PC-9 (cell line): ENCODE measurements at regions not wholly inside any gene's neighbourhood (a gene's known extent, or its start where the extent isn't known, plus 50 kb on each side); places are given as distances from the start of the nearest gene placed in this dataset.

Source experiments
- BruUV-seq: library from RNA; stranded (reverse); fragments of 400-500 nt; replicated peaks from 2 replicates; lab custom pipeline; 2021; lab: Mats Ljungman, UMichigan
- CTCF ChIA-PET: fragments of 300-600 bp; sonication (Branson Sonifier 250); formaldehyde crosslinking; loops from one replicate; lab custom pipeline; 2022; ENCODE audit warnings: antibody characterized with exemption; lab: Charles Lee
- POLR2A ChIA-PET: fragments of 300-600 bp; sonication (Branson Sonifier 250); formaldehyde crosslinking; loops from one replicate; lab custom pipeline; 2022; ENCODE audit warnings: antibody characterized with exemption; ENCODE audit not compliant: unreplicated experiment; lab: Charles Lee
- DNase-seq, 2 experiments: peaks; one replicate each; pipeline versions ENCODE4 v3.0.0 to v3.0.0-alpha.2; 2015 to 2022; ENCODE audit warnings: mixed read lengths in 1 of 2
- H2AFZ ChIP-seq: fragments of 200-600 bp; sonication (generic); 2 replicates; pipeline ENCODE4 v1.8.1; 2017; ENCODE audit warnings: antibody characterized with exemption
- H3F3A ChIP-seq: fragments of 200-600 bp; sonication (generic); 2 replicates; pipeline ENCODE4 v1.8.1; 2017; ENCODE audit warnings: antibody characterized with exemption, mild to moderate bottlenecking, low read depth; ENCODE audit not compliant: insufficient read depth
- H3K27ac ChIP-seq: fragments of 200-600 bp; sonication (generic); 2 replicates; pipeline ENCODE4 v1.6.1; 2016; ENCODE audit warnings: mixed run types
- H3K27me3 ChIP-seq: fragments of 200-600 bp; sonication (generic); 2 replicates; pipeline ENCODE4 v1.6.1; 2016; ENCODE audit warnings: low read depth, mixed run types; ENCODE audit not compliant: insufficient read depth
- H3K36me3 ChIP-seq: fragments of 200-600 bp; sonication (generic); 2 replicates; pipeline ENCODE4 v1.6.1; 2016; ENCODE audit warnings: low read depth, mixed run types
- H3K4me1 ChIP-seq: fragments of 200-600 bp; sonication (generic); replicated peaks from 2 replicates; pipeline ENCODE4 v1.6.1; 2016; ENCODE audit warnings: mixed run types; ENCODE audit not compliant: insufficient read depth
- H3K4me2 ChIP-seq: fragments of 200-600 bp; sonication (generic); 2 replicates; pipeline ENCODE4 v1.6.1; 2017; ENCODE audit warnings: mixed run types
- H3K4me3 ChIP-seq: fragments of 200-600 bp; sonication (generic); 2 replicates; pipeline ENCODE4 v1.6.1; 2016; ENCODE audit warnings: mixed run types
- H3K79me2 ChIP-seq: fragments of 200-600 bp; sonication (generic); 2 replicates; pipeline ENCODE4 v1.6.1; 2017; ENCODE audit warnings: low read depth, mixed run types
- H3K9me2 ChIP-seq: fragments of 200-600 bp; sonication (generic); 2 replicates; pipeline ENCODE4 v1.8.1; 2017; ENCODE audit warnings: mild to moderate bottlenecking; ENCODE audit not compliant: insufficient read depth
- H3K9me3 ChIP-seq: fragments of 200-600 bp; sonication (generic); 2 replicates; pipeline ENCODE4 v1.8.1; 2016; ENCODE audit warnings: low read depth; ENCODE audit not compliant: insufficient read depth
- H4K20me1 ChIP-seq: fragments of 200-600 bp; sonication (generic); 2 replicates; pipeline ENCODE4 v1.8.1; 2017; ENCODE audit not compliant: insufficient read depth
- EZH2 ChIP-seq: fragments of 200-600 bp; sonication (generic); IDR thresholded peaks from 2 replicates; pipeline ENCODE4 v1.8.0; 2017; ENCODE audit warnings: antibody characterized with exemption, low read depth
- intact Hi-C: fragments of 100-400 bp; cut with micrococcal nuclease; formaldehyde crosslinking; loops from one replicate; pipeline ENCODE4 v1.10.0; 2022; ENCODE audit not compliant: unreplicated experiment
- TF ChIP-seq, protein P1 (sequence below): fragments of 200-600 bp; sonication (generic); conservative IDR thresholded peaks from 2 replicates; pipeline ENCODE4 v1.6.1; 2017; ENCODE audit warnings: mixed run types, antibody characterized with exemption, mild to moderate bottlenecking, moderate library complexity

DNA sequence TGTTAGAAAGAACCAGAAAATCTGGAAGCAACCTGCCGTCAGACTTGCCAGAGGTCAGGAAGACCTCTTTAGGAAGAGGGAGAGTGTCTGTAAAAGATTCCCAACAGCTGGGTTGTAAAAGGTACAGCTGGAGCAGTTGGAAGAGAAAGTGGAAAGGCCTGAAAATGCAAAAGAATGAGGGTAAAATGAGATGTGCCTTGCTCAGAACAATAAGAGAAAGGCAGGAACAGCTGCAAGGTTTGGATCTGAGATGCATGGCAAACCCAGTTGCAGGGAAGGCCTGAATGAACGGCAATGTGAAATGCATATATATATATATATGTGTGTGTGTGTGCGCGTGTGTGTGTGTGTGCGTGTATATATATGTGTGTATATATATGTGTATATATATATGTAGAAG, 88.1 kb downstream of the ZIC1 start:
- Histone ChIP-seq H3K4me1 (no peaks in the 10 kb centered on the region), H2AFZ (no peak overlapping the region), H3K9me2 (no peaks in the 10 kb centered on the region), H3K79me2 (no peaks in the 10 kb centered on the region), H3K36me3 (no peaks in the 10 kb centered on the region), H3K4me3 (no peak overlapping the region), H3K4me2 (no peak overlapping the region), H3K9me3 (no peaks in the 10 kb centered on the region), H3F3A (no peaks in the 10 kb centered on the region), H3K27me3 (no peaks in the 10 kb centered on the region), H3K27ac (no peak overlapping the region), H4K20me1 (no peaks in the 10 kb centered on the region)
- TF ChIP-seq, protein P1, sequence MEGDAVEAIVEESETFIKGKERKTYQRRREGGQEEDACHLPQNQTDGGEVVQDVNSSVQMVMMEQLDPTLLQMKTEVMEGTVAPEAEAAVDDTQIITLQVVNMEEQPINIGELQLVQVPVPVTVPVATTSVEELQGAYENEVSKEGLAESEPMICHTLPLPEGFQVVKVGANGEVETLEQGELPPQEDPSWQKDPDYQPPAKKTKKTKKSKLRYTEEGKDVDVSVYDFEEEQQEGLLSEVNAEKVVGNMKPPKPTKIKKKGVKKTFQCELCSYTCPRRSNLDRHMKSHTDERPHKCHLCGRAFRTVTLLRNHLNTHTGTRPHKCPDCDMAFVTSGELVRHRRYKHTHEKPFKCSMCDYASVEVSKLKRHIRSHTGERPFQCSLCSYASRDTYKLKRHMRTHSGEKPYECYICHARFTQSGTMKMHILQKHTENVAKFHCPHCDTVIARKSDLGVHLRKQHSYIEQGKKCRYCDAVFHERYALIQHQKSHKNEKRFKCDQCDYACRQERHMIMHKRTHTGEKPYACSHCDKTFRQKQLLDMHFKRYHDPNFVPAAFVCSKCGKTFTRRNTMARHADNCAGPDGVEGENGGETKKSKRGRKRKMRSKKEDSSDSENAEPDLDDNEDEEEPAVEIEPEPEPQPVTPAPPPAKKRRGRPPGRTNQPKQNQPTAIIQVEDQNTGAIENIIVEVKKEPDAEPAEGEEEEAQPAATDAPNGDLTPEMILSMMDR = no peak
- no peak for TF ChIP-seq EZH2
- no TSS peak for BruUV-seq
- POLR2A ChIA-PET = no interaction called here
- DNase-seq = no peak
- intact Hi-C loops = no loop called here
- CTCF ChIA-PET = no interaction called here

DNA sequence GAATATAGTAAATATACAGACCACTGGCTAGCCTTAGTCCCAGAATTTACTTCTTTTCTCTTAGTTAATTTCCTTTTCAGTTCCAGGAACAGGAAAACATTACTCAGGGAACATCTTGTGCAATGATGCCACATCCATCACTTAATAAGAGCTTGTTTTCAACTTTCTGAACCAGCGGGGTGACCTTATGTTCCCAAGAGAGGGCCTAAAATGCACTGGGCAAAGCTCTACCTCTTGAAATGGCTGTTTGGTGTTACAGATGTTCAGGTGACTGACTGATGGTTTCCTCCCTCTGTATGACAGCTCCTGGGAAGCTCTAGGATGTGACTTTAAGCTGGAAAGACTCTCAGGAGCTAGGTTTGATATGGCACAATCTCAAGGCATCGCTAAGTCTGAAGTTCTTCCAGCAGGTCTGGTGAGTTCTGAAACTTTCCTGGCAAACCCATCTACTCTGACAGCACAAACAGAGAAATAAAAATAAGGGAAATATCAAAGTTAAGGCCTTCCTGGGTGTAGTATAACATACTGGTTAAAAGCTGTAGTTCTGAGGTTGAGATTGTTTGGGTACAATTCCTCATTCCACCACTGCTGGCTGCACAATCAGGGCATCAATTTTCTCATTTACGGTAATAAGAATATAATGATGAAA, 98.6 kb downstream of the ZIC1 start:
- Histone ChIP-seq H3K4me3 (no peak overlapping the region), H3K4me2 (no peak overlapping the region), H3F3A (no peaks in the 10 kb centered on the region), H3K79me2 (no peaks in the 10 kb centered on the region), H4K20me1 (no peaks in the 10 kb centered on the region), H3K36me3 (no peaks in the 10 kb centered on the region), H3K27me3 (no peaks in the 10 kb centered on the region), H3K9me3 (no peaks in the 10 kb centered on the region), H3K9me2 (no peaks in the 10 kb centered on the region), H3K4me1 (no peaks in the 10 kb centered on the region), H2AFZ (no peak overlapping the region), H3K27ac (no peak overlapping the region)
- intact Hi-C loops = no loop called here
- TF ChIP-seq, protein P1 = no peak
- TF ChIP-seq EZH2 = no peak
- ChIA-PET CTCF (no interaction called here), POLR2A (no interaction called here)
- BruUV-seq = no TSS peak
- DNase-seq = no peak

GRCh38 chr3:147509448-147509847, 100.3 kb downstream of the ZIC1 start:
- TF ChIP-seq, protein P1 = no peak
- no peak for TF ChIP-seq EZH2
- no TSS peak for BruUV-seq

More at GRCh38 chr3:147509448-147509847, 100.3 kb downstream of the ZIC1 start:
- DNase-seq = no peak
- H3K36me3 ChIP-seq = no peaks in the 10 kb centered on the region
- ChIA-PET CTCF (no interaction called here), POLR2A (no interaction called here)
- H3F3A ChIP-seq = no peaks in the 10 kb centered on the region
- H3K27ac ChIP-seq = no peak overlapping the region
- no peaks in the 10 kb centered on the region for H3K4me1 ChIP-seq
- no peak overlapping the region for H3K4me2 ChIP-seq
- H2AFZ ChIP-seq = no peak overlapping the region
- no peaks in the 10 kb centered on the region for H3K9me2 ChIP-seq
- no peaks in the 10 kb centered on the region for H3K79me2 ChIP-seq
- no peaks in the 10 kb centered on the region for H3K9me3 ChIP-seq
- no peaks in the 10 kb centered on the region for H4K20me1 ChIP-seq
- no peak overlapping the region for H3K4me3 ChIP-seq
- H3K27me3 ChIP-seq = no peaks in the 10 kb centered on the region
- intact Hi-C loops = no loop called here
